Psoas muscle (tissue), 7 donors: ENCODE measurements at regions not wholly inside any gene's neighbourhood (a gene's known extent, or its start where the extent isn't known, plus 50 kb on each side); places are given as distances from the start of the nearest gene placed in this dataset.

ENCODE experiments used
- ATAC-seq, 4 donors: fragments of 200-7000 bp; cut with Tn5 transposase; one replicate each; pipeline ENCODE4 v1.9.1; 2020; ENCODE audit warnings: moderate library complexity in 3 of 4, mild to moderate bottlenecking in 2 of 4
- DNase-seq, 2 donors: peaks; one replicate each; pipeline ENCODE4 v3.0.0-alpha.2; 2020
- H3K27ac ChIP-seq: fragments of 200-600 bp; one replicate; pipeline ENCODE4 v1.8.0; 2022
- H3K27me3 ChIP-seq, 3 donors: fragments of 200-600 bp in 1 of 3; one replicate each; pipeline versions ENCODE4 v1.6.1 to v1.8.0; 2013 to 2022; ENCODE audit warnings: low read length in 2 of 3, mild to moderate bottlenecking in 2 of 3, moderate library complexity in 1 of 3; ENCODE audit not compliant: insufficient read depth in 3 of 3
- H3K36me3 ChIP-seq, 2 donors: fragments of 200-600 bp in 1 of 2; one replicate each; pipeline versions ENCODE4 v1.6.1 to v1.8.0; 2013 to 2022; ENCODE audit warnings: low read depth in 1 of 2, mild to moderate bottlenecking in 1 of 2, moderate library complexity in 1 of 2; ENCODE audit not compliant: insufficient read depth in 1 of 2
- H3K4me1 ChIP-seq: fragments of 200-600 bp; one replicate; pipeline ENCODE4 v1.8.0; 2022
- H3K4me3 ChIP-seq: fragments of 200-600 bp; one replicate; pipeline ENCODE4 v1.8.0; 2022; ENCODE audit warnings: mild to moderate bottlenecking
- H3K9me3 ChIP-seq: fragments of 200-600 bp; one replicate; pipeline ENCODE4 v1.8.0; 2022
- WGBS, 3 donors: extraction: QIAGEN DNeasy Blood & Tissue Kit; methylation state at CpG; one replicate each; pipeline versions ENCODE4 v1.1.6 to v1.1.7; 2013; 5-methylcytosine and 5-hydroxymethylcytosine counted together
- intact Hi-C, 2 donors: fragments of 100-400 bp; cut with DNase I; formaldehyde crosslinking; loops; one replicate each; pipeline versions ENCODE4 v1.11.0 to v1.14.2; 2022
- TF ChIP-seq, protein P1 (sequence below): fragments of 200-600 bp; IDR thresholded peaks from one replicate; pipeline ENCODE4 v1.8.0; 2022; ENCODE audit warnings: antibody characterized with exemption
- donor health status: healthy with polysubstance abuse.
- donor health status: DM: no; HTN: no; CAD: no; lungs with moderate emphysema.
- donor health status: Bipolar disorder and iron deficiency.
- donor health status: healthy.
- donor health status: DM: yes; HTN: yes; CAD: no.
- donor health status: DM: no; HTN: no; CAD: no.
- donor health status: DM: yes; HTN: yes; CAD: no.

- Histone ChIP-seq H3K4me1 (no peaks in the 10 kb centered on the region), H3K27me3 (peaks cover 0 to 10% (median 0%) of the 10 kb centered on the region in 3 donors), H3K27ac (no peak overlapping the region), H3K4me3 (no peak overlapping the region), H3K36me3 (no peaks in the 10 kb centered on the region), H3K9me3 (no peaks in the 10 kb centered on the region)
- 82 to 85% (median 83%) methylated on average over 11 of the region's 11 CpGs for WGBS, 3 donors
- no peak for ATAC-seq
- DNase-seq = no peak
- TF ChIP-seq, protein P1, sequence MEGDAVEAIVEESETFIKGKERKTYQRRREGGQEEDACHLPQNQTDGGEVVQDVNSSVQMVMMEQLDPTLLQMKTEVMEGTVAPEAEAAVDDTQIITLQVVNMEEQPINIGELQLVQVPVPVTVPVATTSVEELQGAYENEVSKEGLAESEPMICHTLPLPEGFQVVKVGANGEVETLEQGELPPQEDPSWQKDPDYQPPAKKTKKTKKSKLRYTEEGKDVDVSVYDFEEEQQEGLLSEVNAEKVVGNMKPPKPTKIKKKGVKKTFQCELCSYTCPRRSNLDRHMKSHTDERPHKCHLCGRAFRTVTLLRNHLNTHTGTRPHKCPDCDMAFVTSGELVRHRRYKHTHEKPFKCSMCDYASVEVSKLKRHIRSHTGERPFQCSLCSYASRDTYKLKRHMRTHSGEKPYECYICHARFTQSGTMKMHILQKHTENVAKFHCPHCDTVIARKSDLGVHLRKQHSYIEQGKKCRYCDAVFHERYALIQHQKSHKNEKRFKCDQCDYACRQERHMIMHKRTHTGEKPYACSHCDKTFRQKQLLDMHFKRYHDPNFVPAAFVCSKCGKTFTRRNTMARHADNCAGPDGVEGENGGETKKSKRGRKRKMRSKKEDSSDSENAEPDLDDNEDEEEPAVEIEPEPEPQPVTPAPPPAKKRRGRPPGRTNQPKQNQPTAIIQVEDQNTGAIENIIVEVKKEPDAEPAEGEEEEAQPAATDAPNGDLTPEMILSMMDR = no peak
- intact Hi-C loops = no loop called here
These were observed 87.1 kb upstream of the KCNA1 start for GRCh38 chr12:4822572-4822971.

DNA sequence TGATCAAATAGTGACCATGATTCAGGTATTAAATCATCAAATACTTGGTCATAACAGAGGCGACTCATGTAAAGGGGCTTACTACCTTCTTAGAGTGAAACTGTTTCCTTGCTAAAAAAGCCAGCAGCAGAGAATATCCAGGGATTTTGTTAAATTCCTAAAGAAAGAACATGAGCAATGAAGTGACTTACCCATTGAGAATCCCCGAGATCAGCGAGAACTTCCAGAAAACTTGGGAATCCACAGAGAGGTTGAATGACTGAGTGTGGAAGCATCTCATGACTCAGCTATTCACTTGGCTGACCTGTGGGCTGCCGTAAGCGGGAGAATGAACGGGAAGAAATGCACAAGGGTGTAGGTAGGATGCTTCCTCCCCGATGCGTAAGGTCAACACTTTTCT lies 85.3 kb upstream of the KCNA1 start:
- no peak for DNase-seq
- H3K4me3 ChIP-seq = no peak overlapping the region
- H3K27me3 ChIP-seq = peaks cover 0 to 24% (median 3%) of the 10 kb centered on the region in 3 donors
- intact Hi-C loops = no loop called here
- H3K36me3 ChIP-seq = no peaks in the 10 kb centered on the region
- WGBS, 3 donors = 86 to 91% (median 90%) methylated on average over 8 of the region's 8 CpGs
- no peaks in the 10 kb centered on the region for H3K9me3 ChIP-seq
- TF ChIP-seq, protein P1 = no peak
- no peak for ATAC-seq
- H3K27ac ChIP-seq = no peak overlapping the region
- H3K4me1 ChIP-seq = no peaks in the 10 kb centered on the region

DNA sequence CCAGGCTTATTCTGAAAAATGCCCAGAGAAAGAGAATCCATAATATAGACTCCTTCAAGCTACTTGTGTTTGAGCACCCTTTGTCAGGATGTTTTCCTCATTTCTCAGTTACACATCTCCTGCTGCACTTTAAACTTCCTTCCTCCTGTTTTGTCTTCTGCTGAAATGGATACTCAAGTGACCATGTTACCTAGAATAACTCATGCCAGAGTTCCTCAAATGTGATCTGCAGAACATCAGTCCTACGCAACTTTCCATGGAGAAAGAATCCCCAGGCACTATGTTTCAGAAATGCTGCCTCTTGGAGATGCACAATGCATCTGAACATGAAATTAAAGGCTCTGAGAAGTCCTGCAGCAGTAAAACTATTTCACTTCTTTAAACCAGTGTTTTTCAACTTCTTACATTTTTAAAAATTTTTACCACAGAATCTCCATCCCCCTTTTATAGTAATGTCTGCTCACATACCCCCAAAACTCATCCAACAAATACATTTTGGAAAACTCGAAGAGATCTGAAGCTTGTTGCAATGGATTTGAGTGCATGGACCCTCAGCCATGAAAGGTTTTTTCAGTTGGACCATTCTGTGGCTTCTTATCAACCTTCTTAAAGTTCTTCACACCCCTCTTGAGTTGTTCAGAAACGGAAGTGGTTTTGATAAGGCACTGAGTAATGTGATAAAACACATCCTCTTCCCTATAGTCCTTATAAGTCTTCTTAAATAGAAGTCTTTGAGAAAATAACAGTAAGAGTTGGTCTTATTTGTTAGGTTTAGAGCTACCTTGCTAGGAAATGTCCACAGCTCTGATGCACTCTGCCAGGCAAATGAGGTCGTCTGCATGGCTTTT lies 84.5 kb upstream of the KCNA1 start:
- Histone ChIP-seq H3K9me3 (no peaks in the 10 kb centered on the region), H3K4me3 (no peak overlapping the region), H3K36me3 (no peaks in the 10 kb centered on the region), H3K27me3 (peaks cover 0 to 26% (median 3%) of the 10 kb centered on the region in 3 donors), H3K4me1 (no peaks in the 10 kb centered on the region), H3K27ac (no peak overlapping the region)
- intact Hi-C loops = no loop called here
- TF ChIP-seq, protein P1 = no peak
- WGBS, 3 donors = 77 to 81% (median 80%) methylated on average over 4 of the region's 4 CpGs
- ATAC-seq (no peak), DNase-seq (no peak)

DNA sequence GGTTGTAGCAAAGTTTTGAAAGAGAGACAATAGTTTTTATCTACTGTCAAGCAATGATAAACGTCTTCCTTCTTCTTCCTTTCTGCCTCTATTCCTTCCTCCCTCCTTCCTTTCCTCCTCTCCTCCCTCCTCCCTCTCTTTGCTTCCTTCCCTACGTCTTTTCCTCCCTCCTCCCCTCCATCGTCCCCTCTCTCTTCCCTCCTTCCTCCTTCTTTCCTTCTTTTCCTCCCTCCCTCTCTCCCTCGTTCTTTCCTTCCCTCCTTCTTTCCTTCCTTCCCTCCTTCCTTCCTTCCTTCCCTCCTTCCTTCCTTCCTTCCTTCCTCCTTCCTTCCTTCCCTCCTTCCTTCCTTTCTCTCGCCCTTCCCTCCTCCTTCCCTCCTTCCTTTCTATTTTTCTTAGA lies 82.8 kb upstream of the KCNA1 start:
- WGBS, 3 donors = 66 to 81% (median 74%) methylated on average over 5 of the region's 5 CpGs
- H3K27me3 ChIP-seq = peaks cover 0 to 28% (median 3%) of the 10 kb centered on the region in 3 donors
- TF ChIP-seq, protein P1 = no peak

More for the DNA sequence above, 82.8 kb upstream of the KCNA1 start:
- ATAC-seq (no peak), DNase-seq (no peak)
- Histone ChIP-seq H3K4me1 (no peaks in the 10 kb centered on the region), H3K36me3 (no peaks in the 10 kb centered on the region), H3K27ac (no peak overlapping the region), H3K9me3 (no peaks in the 10 kb centered on the region), H3K4me3 (no peak overlapping the region)
- intact Hi-C loops = no loop called here
